ENCODE measurements at regions not wholly inside any gene's neighbourhood (a gene's known extent, or its start where the extent isn't known, plus 50 kb on each side); places are given as distances from the start of the nearest gene placed in this dataset.
"Not testable (repeated sequence)": the region's sequence is repeated elsewhere in the genome, so short reads cannot be mapped to it uniquely, and the experiment has no call there.

- intact Hi-C loops (cut with micrococcal nuclease), result no loop called here
These were observed 146.4 kb upstream of the MAP2 start for GRCh38 chr2:209277444-209277843.

- intact Hi-C loops (cut with micrococcal nuclease), result no loop called here
These were observed 125.2 kb upstream of the MAP2 start for GRCh38 chr2:209298601-209299000.

- intact Hi-C loops (cut with micrococcal nuclease), result not testable (repeated sequence)
These were observed 124.4 kb upstream of the MAP2 start for GRCh38 chr2:209299478-209299877.

- intact Hi-C loops (cut with micrococcal nuclease), result not testable (repeated sequence)
These were observed 123.1 kb upstream of the MAP2 start for GRCh38 chr2:209300766-209301165.

- intact Hi-C loops (cut with micrococcal nuclease), result no loop called here
These were observed 118.8 kb upstream of the MAP2 start for GRCh38 chr2:209305026-209305425.

GRCh38 chr2:209305746-209306196 is 118.1 kb upstream of the MAP2 start:
- intact Hi-C loops (cut with micrococcal nuclease), result no loop called here

- intact Hi-C loops (cut with micrococcal nuclease), result no loop called here
These were observed 116.5 kb upstream of the MAP2 start for GRCh38 chr2:209307161-209308001.

GRCh38 chr2:209308415-209308814 is 115.4 kb upstream of the MAP2 start:
- intact Hi-C loops (cut with micrococcal nuclease), result no loop called here

GRCh38 chr2:209311948-209312347 is 111.9 kb upstream of the MAP2 start:
- intact Hi-C loops (cut with micrococcal nuclease), result no loop called here

- intact Hi-C loops (cut with micrococcal nuclease), result not testable (repeated sequence)
These were observed 111.4 kb upstream of the MAP2 start for GRCh38 chr2:209312450-209312849.

GRCh38 chr2:209314653-209315052 is 109.2 kb upstream of the MAP2 start:
- intact Hi-C loops (cut with micrococcal nuclease), result no loop called here

- intact Hi-C loops (cut with micrococcal nuclease), result no loop called here
These were observed 107.7 kb upstream of the MAP2 start for GRCh38 chr2:209316141-209316540.

- intact Hi-C loops (cut with micrococcal nuclease), result no loop called here
These were observed 102.8 kb upstream of the MAP2 start for GRCh38 chr2:209321076-209321475.

- intact Hi-C loops (cut with micrococcal nuclease), result no loop called here
These were observed 102.3 kb upstream of the MAP2 start for GRCh38 chr2:209321581-209321980.

GRCh38 chr2:209322041-209322440 is 101.8 kb upstream of the MAP2 start:
- intact Hi-C loops (cut with micrococcal nuclease), result no loop called here

- intact Hi-C loops (cut with micrococcal nuclease), result no loop called here
These were observed 100.8 kb upstream of the MAP2 start for GRCh38 chr2:209322905-209323512.

- intact Hi-C loops (cut with micrococcal nuclease), result no loop called here
These were observed 100.1 kb upstream of the MAP2 start for GRCh38 chr2:209323738-209324137.

- intact Hi-C loops (cut with micrococcal nuclease), result no loop called here
These were observed 99.6 kb upstream of the MAP2 start for GRCh38 chr2:209324281-209324680.

GRCh38 chr2:209331291-209331844 is 92.5 kb upstream of the MAP2 start:
- intact Hi-C loops (cut with micrococcal nuclease), result loop anchor here (5.0 to 10.0 kb wide), 3 partner anchors 91 to 937 kb away; partner anchors contain the start of gene MAP2

GRCh38 chr2:209334188-209335017 is 89.4 kb upstream of the MAP2 start:
- intact Hi-C loops (cut with micrococcal nuclease), result loop anchor here (1.0 to 10.0 kb wide), 5 partner anchors 88 to 940 kb away; partner anchors contain the start of gene MAP2

- intact Hi-C loops (cut with micrococcal nuclease), result no loop called here
These were observed 83.3 kb upstream of the MAP2 start for GRCh38 chr2:209340522-209340921.
